Heart left ventricle (tissue), 16 donors: ENCODE measurements at regions not wholly inside any gene's neighbourhood (a gene's known extent, or its start where the extent isn't known, plus 50 kb on each side); places are given as distances from the start of the nearest gene placed in this dataset.
"Not testable (repeated sequence)": the region's sequence is repeated elsewhere in the genome, so short reads cannot be mapped to it uniquely, and the experiment has no call there.

Experiments used
- ATAC-seq, 4 donors: fragments of 200-7000 bp; cut with Tn5 transposase; one replicate each; pipeline ENCODE4 v1.9.1; 2020 to 2022; ENCODE audit warnings: moderate library complexity in 4 of 4, mild to moderate bottlenecking in 3 of 4, moderate number of reproducible peaks in 1 of 4
- DNase-seq, 5 donors: peaks; one replicate each; pipeline ENCODE4 v3.0.0-alpha.2; 2020
- H3K27ac ChIP-seq, 12 donors: fragments of 200-600 bp; sonication (generic) in 4 of 12; one replicate each; pipeline versions ENCODE4 v1.5.0 to v1.8.0; 2016 to 2022; ENCODE audit warnings: mild to moderate bottlenecking in 2 of 12
- H3K27me3 ChIP-seq, 9 donors: fragments of 200-600 bp; sonication (generic) in 2 of 9; one replicate each; pipeline versions ENCODE4 v1.5.1 to v1.8.0; 2016 to 2022; ENCODE audit warnings: mild to moderate bottlenecking in 3 of 9
- H3K36me3 ChIP-seq, 9 donors: fragments of 200-600 bp; sonication (generic) in 2 of 9; one replicate each; pipeline versions ENCODE4 v1.5.0 to v1.8.0; 2018 to 2022; ENCODE audit warnings: mild to moderate bottlenecking in 2 of 9
- H3K4me1 ChIP-seq, 12 donors: fragments of 200-600 bp; sonication (generic) in 4 of 12; one replicate each; pipeline versions ENCODE4 v1.5.0 to v1.8.0; 2016 to 2022; ENCODE audit warnings: mild to moderate bottlenecking in 3 of 12
- H3K4me3 ChIP-seq, 12 donors: fragments of 200-600 bp; sonication (generic) in 4 of 12; one replicate each; pipeline versions ENCODE4 v1.5.0 to v1.8.0; 2017 to 2022; ENCODE audit warnings: mild to moderate bottlenecking in 9 of 12, moderate library complexity in 4 of 12
- H3K9me3 ChIP-seq, 12 donors: fragments of 200-600 bp; sonication (generic) in 4 of 12; one replicate each; pipeline versions ENCODE4 v1.5.0 to v1.8.0; 2016 to 2022; ENCODE audit warnings: mild to moderate bottlenecking in 1 of 12
- POLR2A ChIP-seq, 2 donors: fragments of 450-650 bp; IDR thresholded peaks; one replicate each; pipeline ENCODE4 v1.6.1; 2017; ENCODE audit warnings: antibody characterized with exemption in 2 of 2, mild to moderate bottlenecking in 2 of 2, moderate library complexity in 2 of 2
- WGBS, 4 donors: extraction: QIAGEN DNeasy Blood & Tissue Kit in 2 of 4; methylation state at CpG; one replicate each; pipeline versions ENCODE4 v1.1.5 to v1.1.7; 2013 to 2018; 5-methylcytosine and 5-hydroxymethylcytosine counted together
- intact Hi-C, 10 donors: fragments of 100-400 bp; cut with DNase I; formaldehyde crosslinking; loops; one replicate each; pipeline versions ENCODE4 v1.11.1 to v1.14.2; 2022
- TF ChIP-seq, protein P1 (sequence below), 12 donors: fragments of 200-600 bp; sonication (generic) in 4 of 12; IDR thresholded peaks; one replicate each; pipeline versions ENCODE4 v1.5.0 to v1.8.0; 2018 to 2022; ENCODE audit warnings: antibody characterized with exemption in 12 of 12, mild to moderate bottlenecking in 5 of 12
- donor health status: ischemic (EF 13 %, LVEDD 7.1; RV severe dilation, severe dysfunction).
- donor health status: healthy with polysubstance abuse.
- donor health status: DM: no; HTN: yes; CAD: no.
- donor health status: DM: no; HTN: no; CAD: no.
- donor health status: ischemic (EF 25% LVEDD 6.9; RV normal size, moderate dysfunction).
- donor health status: ischemic (EF 25% LVEDD 5.7; RV mildly dilated, moderate dysfunction).
- donor health status: healthy.
- donor health status: DM: yes; HTN: yes; CAD: no.
- donor health status: ischemic (EF 35%, LVEDD 5.7; RV mildly dilated, moderate dysfunction).
- donor health status: nonischemic (EF 11% LVEDD 7.7; RV severe dilation, severe dysfunction).
- donor health status: DM: yes; HTN: yes; CAD: no.
- donor health status: PGD.
- donor health status: ischemic (EF 29% LVEDD 5.4; RV normal size, mild dysfunction).
- donor health status: nonischemic (EF 23%, LVEDD 6.1; RV moderate dilation, normal function).

- Histone ChIP-seq H3K4me3 (no peak overlapping the region), H3K27ac (no peak overlapping the region), H3K36me3 (no peaks in the 10 kb centered on the region), H3K4me1 (peaks cover 0 to 5% (median 0%) of the 10 kb centered on the region in 12 donors), H3K27me3 (peaks cover 0 to 29% (median 0%) of the 10 kb centered on the region in 9 donors), H3K9me3 (no peaks in the 10 kb centered on the region)
- no peak for ATAC-seq
- DNase-seq: no peak
- TF ChIP-seq, protein P1, sequence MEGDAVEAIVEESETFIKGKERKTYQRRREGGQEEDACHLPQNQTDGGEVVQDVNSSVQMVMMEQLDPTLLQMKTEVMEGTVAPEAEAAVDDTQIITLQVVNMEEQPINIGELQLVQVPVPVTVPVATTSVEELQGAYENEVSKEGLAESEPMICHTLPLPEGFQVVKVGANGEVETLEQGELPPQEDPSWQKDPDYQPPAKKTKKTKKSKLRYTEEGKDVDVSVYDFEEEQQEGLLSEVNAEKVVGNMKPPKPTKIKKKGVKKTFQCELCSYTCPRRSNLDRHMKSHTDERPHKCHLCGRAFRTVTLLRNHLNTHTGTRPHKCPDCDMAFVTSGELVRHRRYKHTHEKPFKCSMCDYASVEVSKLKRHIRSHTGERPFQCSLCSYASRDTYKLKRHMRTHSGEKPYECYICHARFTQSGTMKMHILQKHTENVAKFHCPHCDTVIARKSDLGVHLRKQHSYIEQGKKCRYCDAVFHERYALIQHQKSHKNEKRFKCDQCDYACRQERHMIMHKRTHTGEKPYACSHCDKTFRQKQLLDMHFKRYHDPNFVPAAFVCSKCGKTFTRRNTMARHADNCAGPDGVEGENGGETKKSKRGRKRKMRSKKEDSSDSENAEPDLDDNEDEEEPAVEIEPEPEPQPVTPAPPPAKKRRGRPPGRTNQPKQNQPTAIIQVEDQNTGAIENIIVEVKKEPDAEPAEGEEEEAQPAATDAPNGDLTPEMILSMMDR (IDR thresholded peaks at IDR 0.05): no peak
- TF ChIP-seq POLR2A (IDR thresholded peaks at IDR 0.05): no peak
- WGBS, 4 donors: 50 to 94% (median 75%) methylated on average over 3 of the region's 3 CpGs
- intact Hi-C loops: loop anchor here in 7 of 10 donors (5.0 to 10.0 kb wide), 3 partner anchors 234 to 239 kb away; no protein-coding TSS in a partner anchor
These were observed 143.4 kb upstream of the MED14 start for GRCh38 chrX:40878766-40879165.

GRCh38 chrX:40879172-40879571, 143.8 kb upstream of the MED14 start:
- 56 to 84% (median 73%) methylated on average over 6 of the region's 6 CpGs for WGBS, 4 donors
- not testable (repeated sequence) for H3K4me3 ChIP-seq, H3K36me3 ChIP-seq, ATAC-seq, H3K4me1 ChIP-seq, H3K27ac ChIP-seq, H3K9me3 ChIP-seq, DNase-seq
- intact Hi-C loops: loop anchor here in 7 of 10 donors (5.0 to 10.0 kb wide), 3 partner anchors 233 to 238 kb away; no protein-coding TSS in a partner anchor
- H3K27me3 ChIP-seq: peaks cover 0 to 29% (median 0%) of the 10 kb centered on the region in 9 donors

DNA sequence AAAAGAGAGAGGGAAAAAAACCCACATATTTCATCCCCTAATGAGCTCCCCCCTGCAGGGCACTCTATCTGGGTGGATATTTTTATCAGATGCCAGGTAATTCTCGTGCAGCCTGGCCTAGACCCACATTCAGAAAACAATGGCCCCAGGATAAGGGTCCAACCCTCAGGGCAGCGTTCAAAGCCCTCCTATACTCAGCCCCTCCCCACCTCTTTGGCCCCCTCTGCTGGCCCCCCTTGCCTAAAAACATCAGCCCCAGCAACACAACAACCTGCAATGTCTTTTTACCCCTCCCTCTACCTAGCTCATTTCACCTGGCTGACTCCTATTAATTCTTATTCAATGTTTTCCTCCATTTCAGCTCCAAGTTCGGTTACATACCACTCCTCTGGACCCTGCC, 145.4 kb upstream of the MED14 start:
- peaks cover 0 to 24% (median 0%) of the 10 kb centered on the region in 9 donors for H3K27me3 ChIP-seq
- H3K9me3 ChIP-seq: no peaks in the 10 kb centered on the region
- H3K36me3 ChIP-seq: no peaks in the 10 kb centered on the region
- ATAC-seq: no peak
- H3K4me1 ChIP-seq: peaks cover 0 to 5% (median 0%) of the 10 kb centered on the region in 12 donors
- no peak overlapping the region for H3K27ac ChIP-seq
- H3K4me3 ChIP-seq: no peak overlapping the region
- DNase-seq: no peak
- WGBS, 4 donors: 53 to 84% (median 71%) methylated on average over 3 of the region's 3 CpGs
- TF ChIP-seq POLR2A (IDR thresholded peaks at IDR 0.05): no peak
- TF ChIP-seq, protein P1 (IDR thresholded peaks at IDR 0.05): no peak
- intact Hi-C loops: loop anchor here in 1 of 10 donors (10.0 kb wide), 1 partner anchor 234 kb away; no protein-coding TSS in a partner anchor

DNA sequence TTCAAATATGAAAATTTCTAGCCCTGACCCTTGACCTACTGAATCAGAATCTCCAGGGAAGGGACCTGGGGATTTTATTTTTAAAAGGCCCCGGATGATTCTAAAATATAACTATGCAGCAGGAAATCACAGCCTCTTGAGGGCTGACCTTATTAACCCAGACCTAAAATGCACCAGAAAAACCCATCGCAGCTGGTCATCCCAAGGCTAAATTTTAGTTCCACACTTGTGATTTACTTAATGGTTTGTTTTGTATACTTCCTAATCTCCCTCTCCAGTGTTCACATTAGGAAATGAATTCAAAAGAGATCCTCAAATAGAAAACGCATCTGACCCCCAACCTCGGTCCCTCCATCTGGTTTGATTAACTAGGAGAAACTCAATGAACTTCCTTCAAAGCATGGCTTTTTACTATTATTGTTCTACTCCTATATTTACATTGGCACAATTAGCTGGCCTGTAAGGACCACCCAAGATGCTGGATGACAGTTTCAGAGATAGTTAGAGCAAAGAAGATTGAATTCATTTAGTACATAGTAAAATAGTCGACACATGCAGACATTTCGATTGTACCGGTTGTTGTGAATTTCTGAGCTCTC, 147.8 kb upstream of the MED14 start:
- H3K4me3 ChIP-seq: no peak overlapping the region
- intact Hi-C loops: loop anchor here in 1 of 10 donors (10.0 kb wide), 1 partner anchor 232 kb away; no protein-coding TSS in a partner anchor
- no peak for ATAC-seq
- H3K27ac ChIP-seq: no peak overlapping the region
- peak in 1 of 5 donors; percentile 16 for DNase-seq
- H3K27me3 ChIP-seq: peaks cover 0 to 23% (median 0%) of the 10 kb centered on the region in 9 donors
- no peaks in the 10 kb centered on the region for H3K9me3 ChIP-seq
- H3K4me1 ChIP-seq: peaks cover 0 to under 1% (median 0%) of the 10 kb centered on the region in 12 donors
- TF ChIP-seq POLR2A (IDR thresholded peaks at IDR 0.05): no peak
- TF ChIP-seq, protein P1 (IDR thresholded peaks at IDR 0.05): no peak
- no peaks in the 10 kb centered on the region for H3K36me3 ChIP-seq
- WGBS, 4 donors: 58 to 74% (median 71%) methylated on average over 7 of the region's 7 CpGs
